WTC11 (cell line): ENCODE measurements at regions not wholly inside any gene's neighbourhood (a gene's known extent, or its start where the extent isn't known, plus 50 kb on each side); places are given as distances from the start of the nearest gene placed in this dataset.

ENCODE experiments used
- ATAC-seq: fragments of 200-7000 bp; cut with Tn5 transposase; 2 replicates; pipeline ENCODE4 v1.10.0; 2021; ENCODE audit warnings: mild to moderate bottlenecking, moderate library complexity
- CTCF ChIA-PET: fragments of 300-600 bp; sonication (Branson Sonifier 250); formaldehyde crosslinking; loops from one replicate; lab custom pipeline; 2021; ENCODE audit warnings: antibody characterized with exemption; lab: Charles Lee
- POLR2A ChIA-PET: fragments of 350-600 bp; sonication (Branson Sonifier 250); formaldehyde crosslinking; loops from one replicate; lab custom pipeline; 2021; ENCODE audit warnings: antibody characterized with exemption; lab: Charles Lee
- DNase-seq: peaks from one replicate; pipeline ENCODE4 v3.0.0; 2021; ENCODE audit warnings: low spot score
- H3K27ac Mint-ChIP-seq: 2 replicates; pipeline ENCODE4 v1.8.0; 2021; ENCODE audit warnings: mixed read lengths
- H3K27me3 Mint-ChIP-seq: 2 replicates; pipeline ENCODE4 v1.8.0; 2021; ENCODE audit warnings: low read depth, mild to moderate bottlenecking, moderate library complexity, mixed read lengths
- H3K36me3 Mint-ChIP-seq: 2 replicates; pipeline ENCODE4 v1.8.0; 2021; ENCODE audit warnings: mixed read lengths
- H3K4me1 Mint-ChIP-seq: 2 replicates; pipeline ENCODE4 v1.8.0; 2022; ENCODE audit warnings: mixed read lengths
- H3K4me3 Mint-ChIP-seq: 2 replicates; pipeline ENCODE4 v1.8.0; 2021; ENCODE audit warnings: mild to moderate bottlenecking, moderate library complexity, mixed read lengths
- H3K9me3 Mint-ChIP-seq: 2 replicates; pipeline ENCODE4 v1.8.0; 2021; ENCODE audit warnings: mixed read lengths
- CREM ChIP-seq: sonication (generic); formaldehyde crosslinking; IDR thresholded peaks from 2 replicates; pipeline ENCODE4 v1.8.1; 2022; ENCODE audit warnings: mild to moderate bottlenecking, missing genetic modification reagents, moderate library complexity
- EMX1 ChIP-seq: fragments of 250-450 bp; sonication (Bioruptor Pico); IDR thresholded peaks from 2 replicates; pipeline ENCODE4 v1.8.0; 2021; ENCODE audit warnings: mild to moderate bottlenecking
- FOXJ3 ChIP-seq: sonication (generic); formaldehyde crosslinking; IDR thresholded peaks from 2 replicates; pipeline ENCODE4 v1.9.0; 2021; ENCODE audit warnings: missing genetic modification reagents, mild to moderate bottlenecking, borderline replicate concordance
- GTF2I ChIP-seq: fragments of 250-450 bp; sonication (Bioruptor Pico); conservative IDR thresholded peaks from 2 replicates; pipeline ENCODE4 v1.4.0; 2021; ENCODE audit warnings: mild to moderate bottlenecking
- KAT7 ChIP-seq: sonication (generic); formaldehyde crosslinking; IDR thresholded peaks from 2 replicates; pipeline ENCODE4 v1.8.1; 2023; ENCODE audit warnings: missing genetic modification reagents, mild to moderate bottlenecking, borderline replicate concordance
- MYBL2 ChIP-seq: sonication (generic); formaldehyde crosslinking; IDR thresholded peaks from 2 replicates; pipeline ENCODE4 v1.8.1; 2023; ENCODE audit warnings: mild to moderate bottlenecking, moderate library complexity, missing genetic modification reagents
- NFE2L1 ChIP-seq: sonication (generic); formaldehyde crosslinking; IDR thresholded peaks from 2 replicates; pipeline ENCODE4 v1.8.1; 2023; ENCODE audit warnings: missing genetic modification reagents
- OVOL2 ChIP-seq: fragments of 250-450 bp; sonication (Bioruptor Pico); IDR thresholded peaks from 2 replicates; pipeline ENCODE4 v1.9.0; 2021; ENCODE audit warnings: mild to moderate bottlenecking, borderline replicate concordance
- TEAD1 ChIP-seq: sonication (generic); formaldehyde crosslinking; IDR thresholded peaks from 2 replicates; pipeline ENCODE4 v1.8.0; 2022; ENCODE audit warnings: mild to moderate bottlenecking, missing genetic modification reagents
- ZBTB21 ChIP-seq: sonication (generic); formaldehyde crosslinking; IDR thresholded peaks from 2 replicates; pipeline ENCODE4 v1.8.1; 2023; ENCODE audit warnings: mild to moderate bottlenecking, missing genetic modification reagents, borderline replicate concordance
- ZNF121 ChIP-seq: sonication (generic); formaldehyde crosslinking; IDR thresholded peaks from 2 replicates; pipeline ENCODE4 v1.8.0; 2023; ENCODE audit warnings: missing genetic modification reagents
- ZNF263 ChIP-seq: sonication (generic); formaldehyde crosslinking; IDR thresholded peaks from 2 replicates; pipeline ENCODE4 v1.8.1; 2022; ENCODE audit warnings: low read depth, mild to moderate bottlenecking, moderate library complexity, missing genetic modification reagents
- ZNF423 ChIP-seq: fragments of 250-450 bp; sonication (Bioruptor Pico); IDR thresholded peaks from 2 replicates; pipeline ENCODE4 v2.1.2; 2022; ENCODE audit warnings: mild to moderate bottlenecking, moderate library complexity
- TF ChIP-seq, protein P1 (sequence below): sonication (generic); formaldehyde crosslinking; IDR thresholded peaks from 2 replicates; pipeline ENCODE4 v1.8.1; 2023; ENCODE audit warnings: mild to moderate bottlenecking, missing genetic modification reagents, moderate library complexity
- TF ChIP-seq, protein P2 (sequence below): sonication (generic); formaldehyde crosslinking; IDR thresholded peaks from 2 replicates; pipeline ENCODE4 v1.8.1; 2023; ENCODE audit warnings: mild to moderate bottlenecking, moderate library complexity, missing genetic modification reagents
- TF ChIP-seq, protein P3 (sequence below): fragments of 250-450 bp; sonication (Bioruptor Pico); IDR thresholded peaks from 2 replicates; pipeline ENCODE4 v1.9.0; 2021; ENCODE audit warnings: mild to moderate bottlenecking
- TF ChIP-seq, protein P4 (sequence below): sonication (generic); formaldehyde crosslinking; IDR thresholded peaks from 2 replicates; pipeline ENCODE4 v1.8.0; 2022; ENCODE audit warnings: mild to moderate bottlenecking, missing genetic modification reagents
- TF ChIP-seq, protein P5 (sequence below): sonication (generic); formaldehyde crosslinking; conservative IDR thresholded peaks from 2 replicates; pipeline ENCODE4 v1.8.1; 2022; ENCODE audit warnings: mild to moderate bottlenecking, missing genetic modification reagents
- TF ChIP-seq, protein P6 (sequence below): sonication (generic); formaldehyde crosslinking; IDR thresholded peaks from 2 replicates; pipeline ENCODE4 v1.8.1; 2022; ENCODE audit warnings: low read depth, missing genetic modification reagents, borderline replicate concordance
- TF ChIP-seq, protein P7 (sequence below): sonication (generic); formaldehyde crosslinking; IDR thresholded peaks from 2 replicates; pipeline ENCODE4 v1.8.0; 2023; ENCODE audit warnings: missing genetic modification reagents, mild to moderate bottlenecking, borderline replicate concordance

DNA sequence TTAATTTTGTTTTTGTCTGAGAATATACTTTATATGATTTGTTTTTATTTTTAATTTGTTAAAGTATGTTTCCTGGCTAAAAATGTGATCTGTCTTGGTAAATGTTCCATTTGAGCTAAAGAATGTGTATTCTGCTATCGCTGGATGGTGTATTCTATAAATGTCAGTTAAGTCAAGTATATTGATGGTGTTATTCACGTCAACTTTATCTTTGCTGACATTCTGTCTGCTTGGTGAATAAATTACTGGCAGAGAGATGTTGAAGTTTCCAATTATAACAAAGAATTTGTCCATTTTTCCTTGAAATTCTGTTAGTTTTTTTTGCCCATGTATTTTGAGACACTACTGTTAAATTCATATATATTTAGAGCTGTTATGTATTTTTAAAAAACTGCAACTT lies 1131.8 kb upstream of the GJE1 start (continued):
- TF ChIP-seq, protein P1, sequence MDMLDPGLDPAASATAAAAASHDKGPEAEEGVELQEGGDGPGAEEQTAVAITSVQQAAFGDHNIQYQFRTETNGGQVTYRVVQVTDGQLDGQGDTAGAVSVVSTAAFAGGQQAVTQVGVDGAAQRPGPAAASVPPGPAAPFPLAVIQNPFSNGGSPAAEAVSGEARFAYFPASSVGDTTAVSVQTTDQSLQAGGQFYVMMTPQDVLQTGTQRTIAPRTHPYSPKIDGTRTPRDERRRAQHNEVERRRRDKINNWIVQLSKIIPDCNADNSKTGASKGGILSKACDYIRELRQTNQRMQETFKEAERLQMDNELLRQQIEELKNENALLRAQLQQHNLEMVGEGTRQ (CRISPR knock-in tag): no peak
- TF ChIP-seq, protein P2, sequence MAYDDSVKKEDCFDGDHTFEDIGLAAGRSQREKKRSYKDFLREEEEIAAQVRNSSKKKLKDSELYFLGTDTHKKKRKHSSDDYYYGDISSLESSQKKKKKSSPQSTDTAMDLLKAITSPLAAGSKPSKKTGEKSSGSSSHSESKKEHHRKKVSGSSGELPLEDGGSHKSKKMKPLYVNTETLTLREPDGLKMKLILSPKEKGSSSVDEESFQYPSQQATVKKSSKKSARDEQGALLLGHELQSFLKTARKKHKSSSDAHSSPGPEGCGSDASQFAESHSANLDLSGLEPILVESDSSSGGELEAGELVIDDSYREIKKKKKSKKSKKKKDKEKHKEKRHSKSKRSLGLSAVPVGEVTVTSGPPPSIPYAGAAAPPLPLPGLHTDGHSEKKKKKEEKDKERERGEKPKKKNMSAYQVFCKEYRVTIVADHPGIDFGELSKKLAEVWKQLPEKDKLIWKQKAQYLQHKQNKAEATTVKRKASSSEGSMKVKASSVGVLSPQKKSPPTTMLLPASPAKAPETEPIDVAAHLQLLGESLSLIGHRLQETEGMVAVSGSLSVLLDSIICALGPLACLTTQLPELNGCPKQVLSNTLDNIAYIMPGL: no peak
- TF ChIP-seq GTF2I (CRISPR knock-in tag): no peak

DNA sequence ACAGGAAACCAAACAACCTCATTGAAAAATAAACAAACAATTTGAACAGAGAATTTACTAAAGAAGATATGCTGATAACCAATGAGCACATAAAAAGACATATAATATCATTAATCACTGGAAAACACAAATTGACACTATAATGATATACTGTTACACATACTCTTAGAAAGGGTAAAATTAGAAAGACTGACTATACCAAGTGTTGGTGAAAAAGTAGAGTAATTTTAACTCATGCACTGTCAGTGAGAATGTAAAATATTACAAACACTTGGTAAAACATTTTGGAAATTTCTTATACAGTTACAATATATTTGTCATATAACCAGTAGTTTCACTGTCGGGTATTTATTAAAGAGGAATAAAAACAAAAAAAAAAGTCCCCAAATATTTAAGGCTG lies 1139.2 kb upstream of the GJE1 start:
- DNase-seq: no peak
- Mint-ChIP-seq H3K36me3 (peaks cover 5% of the 10 kb centered on the region), H3K9me3 (peaks cover 29% of the 10 kb centered on the region)
- TF ChIP-seq, protein P3, sequence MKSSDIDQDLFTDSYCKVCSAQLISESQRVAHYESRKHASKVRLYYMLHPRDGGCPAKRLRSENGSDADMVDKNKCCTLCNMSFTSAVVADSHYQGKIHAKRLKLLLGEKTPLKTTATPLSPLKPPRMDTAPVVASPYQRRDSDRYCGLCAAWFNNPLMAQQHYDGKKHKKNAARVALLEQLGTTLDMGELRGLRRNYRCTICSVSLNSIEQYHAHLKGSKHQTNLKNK (CRISPR knock-in tag): no peak
- TF ChIP-seq ZNF423 (CRISPR knock-in tag) (no peak), OVOL2 (CRISPR knock-in tag) (no peak), ZNF263 (CRISPR knock-in tag) (no peak)
- TF ChIP-seq, protein P4, sequence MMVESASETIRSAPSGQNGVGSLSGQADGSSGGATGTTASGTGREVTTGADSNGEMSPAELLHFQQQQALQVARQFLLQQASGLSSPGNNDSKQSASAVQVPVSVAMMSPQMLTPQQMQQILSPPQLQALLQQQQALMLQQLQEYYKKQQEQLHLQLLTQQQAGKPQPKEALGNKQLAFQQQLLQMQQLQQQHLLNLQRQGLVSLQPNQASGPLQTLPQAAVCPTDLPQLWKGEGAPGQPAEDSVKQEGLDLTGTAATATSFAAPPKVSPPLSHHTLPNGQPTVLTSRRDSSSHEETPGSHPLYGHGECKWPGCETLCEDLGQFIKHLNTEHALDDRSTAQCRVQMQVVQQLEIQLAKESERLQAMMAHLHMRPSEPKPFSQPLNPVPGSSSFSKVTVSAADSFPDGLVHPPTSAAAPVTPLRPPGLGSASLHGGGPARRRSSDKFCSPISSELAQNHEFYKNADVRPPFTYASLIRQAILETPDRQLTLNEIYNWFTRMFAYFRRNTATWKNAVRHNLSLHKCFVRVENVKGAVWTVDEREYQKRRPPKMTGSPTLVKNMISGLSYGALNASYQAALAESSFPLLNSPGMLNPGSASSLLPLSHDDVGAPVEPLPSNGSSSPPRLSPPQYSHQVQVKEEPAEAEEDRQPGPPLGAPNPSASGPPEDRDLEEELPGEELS (CRISPR knock-in tag): no peak
- TF ChIP-seq, all 79 proteins: peak for 0
- ChIA-PET POLR2A (no interaction called here), CTCF (no interaction called here)
- Mint-ChIP-seq H3K27me3 (no peaks in the 10 kb centered on the region), H3K4me1 (no peaks in the 10 kb centered on the region), H3K4me3 (no peak overlapping the region), H3K27ac (no peak overlapping the region)
- no peak for ATAC-seq

DNA sequence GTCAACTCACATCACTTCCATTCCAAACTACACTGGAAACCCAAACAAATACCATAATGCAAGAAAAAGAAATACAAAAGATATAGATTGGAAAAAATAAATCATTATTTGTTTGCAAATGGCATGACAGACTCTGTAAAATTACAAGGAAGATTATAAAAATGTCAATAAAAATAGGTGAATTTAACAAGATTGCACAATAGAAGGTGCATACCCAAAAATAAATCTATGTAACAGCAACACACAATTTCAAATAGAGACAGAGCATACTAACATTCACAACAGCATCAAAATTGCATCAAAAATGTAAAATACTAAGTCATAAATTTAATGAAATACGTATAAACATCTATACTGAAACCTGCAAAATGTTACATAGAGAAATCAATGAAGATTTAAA lies 1140.0 kb upstream of the GJE1 start:
- Mint-ChIP-seq H3K9me3 (peaks cover 29% of the 10 kb centered on the region), H3K4me3 (no peak overlapping the region), H3K27ac (no peak overlapping the region), H3K27me3 (no peaks in the 10 kb centered on the region), H3K36me3 (peaks cover 5% of the 10 kb centered on the region), H3K4me1 (no peaks in the 10 kb centered on the region)
- ATAC-seq (no peak), DNase-seq (no peak)
- POLR2A ChIA-PET: no interaction called here
- CTCF ChIA-PET: no interaction called here
- TF ChIP-seq ZNF121 (CRISPR knock-in tag) (no peak), TEAD1 (CRISPR knock-in tag) (no peak), KAT7 (CRISPR knock-in tag) (no peak)
- TF ChIP-seq, protein P5, sequence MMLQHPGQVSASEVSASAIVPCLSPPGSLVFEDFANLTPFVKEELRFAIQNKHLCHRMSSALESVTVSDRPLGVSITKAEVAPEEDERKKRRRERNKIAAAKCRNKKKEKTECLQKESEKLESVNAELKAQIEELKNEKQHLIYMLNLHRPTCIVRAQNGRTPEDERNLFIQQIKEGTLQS: no peak

DNA sequence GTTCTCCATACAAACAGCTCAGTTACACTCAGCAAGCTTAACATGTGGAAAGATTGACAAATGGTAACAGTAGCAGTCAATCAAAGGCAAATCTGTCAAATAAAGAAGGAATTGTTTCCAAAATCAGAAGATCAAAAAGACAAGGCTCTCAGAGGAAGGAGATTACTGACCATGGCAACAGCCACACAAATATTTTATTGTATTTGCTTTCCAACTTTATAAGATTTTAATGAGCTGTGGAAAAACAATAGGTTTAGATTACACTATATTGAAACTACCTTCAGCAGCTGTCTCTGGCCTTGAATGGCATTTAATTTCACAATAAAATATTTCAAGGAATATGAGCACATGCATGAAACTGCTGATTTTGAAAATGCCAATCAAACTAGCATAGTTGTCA lies 1143.9 kb upstream of the GJE1 start:
- POLR2A ChIA-PET: no interaction called here
- Mint-ChIP-seq H3K4me1 (no peaks in the 10 kb centered on the region), H3K4me3 (no peak overlapping the region), H3K27me3 (no peaks in the 10 kb centered on the region), H3K27ac (no peak overlapping the region), H3K36me3 (peaks cover 5% of the 10 kb centered on the region), H3K9me3 (peaks cover 23% of the 10 kb centered on the region)
- CTCF ChIA-PET: interaction anchor here (0.7 kb wide), 1 partner anchor 8 kb away, joined by 3 read pairs; no protein-coding TSS in a partner anchor
- no peak for ATAC-seq
- DNase-seq: no peak
- no peak for TF ChIP-seq EMX1 (CRISPR knock-in tag)
- no peak for TF ChIP-seq MYBL2 (CRISPR knock-in tag)
- no peak for TF ChIP-seq ZBTB21 (CRISPR knock-in tag)
- TF ChIP-seq, protein P6, sequence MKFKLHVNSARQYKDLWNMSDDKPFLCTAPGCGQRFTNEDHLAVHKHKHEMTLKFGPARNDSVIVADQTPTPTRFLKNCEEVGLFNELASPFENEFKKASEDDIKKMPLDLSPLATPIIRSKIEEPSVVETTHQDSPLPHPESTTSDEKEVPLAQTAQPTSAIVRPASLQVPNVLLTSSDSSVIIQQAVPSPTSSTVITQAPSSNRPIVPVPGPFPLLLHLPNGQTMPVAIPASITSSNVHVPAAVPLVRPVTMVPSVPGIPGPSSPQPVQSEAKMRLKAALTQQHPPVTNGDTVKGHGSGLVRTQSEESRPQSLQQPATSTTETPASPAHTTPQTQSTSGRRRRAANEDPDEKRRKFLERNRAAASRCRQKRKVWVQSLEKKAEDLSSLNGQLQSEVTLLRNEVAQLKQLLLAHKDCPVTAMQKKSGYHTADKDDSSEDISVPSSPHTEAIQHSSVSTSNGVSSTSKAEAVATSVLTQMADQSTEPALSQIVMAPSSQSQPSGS (CRISPR knock-in tag): no peak
- no peak for TF ChIP-seq NFE2L1 (CRISPR knock-in tag)
- TF ChIP-seq CREM (CRISPR knock-in tag): no peak
- TF ChIP-seq, protein P7, sequence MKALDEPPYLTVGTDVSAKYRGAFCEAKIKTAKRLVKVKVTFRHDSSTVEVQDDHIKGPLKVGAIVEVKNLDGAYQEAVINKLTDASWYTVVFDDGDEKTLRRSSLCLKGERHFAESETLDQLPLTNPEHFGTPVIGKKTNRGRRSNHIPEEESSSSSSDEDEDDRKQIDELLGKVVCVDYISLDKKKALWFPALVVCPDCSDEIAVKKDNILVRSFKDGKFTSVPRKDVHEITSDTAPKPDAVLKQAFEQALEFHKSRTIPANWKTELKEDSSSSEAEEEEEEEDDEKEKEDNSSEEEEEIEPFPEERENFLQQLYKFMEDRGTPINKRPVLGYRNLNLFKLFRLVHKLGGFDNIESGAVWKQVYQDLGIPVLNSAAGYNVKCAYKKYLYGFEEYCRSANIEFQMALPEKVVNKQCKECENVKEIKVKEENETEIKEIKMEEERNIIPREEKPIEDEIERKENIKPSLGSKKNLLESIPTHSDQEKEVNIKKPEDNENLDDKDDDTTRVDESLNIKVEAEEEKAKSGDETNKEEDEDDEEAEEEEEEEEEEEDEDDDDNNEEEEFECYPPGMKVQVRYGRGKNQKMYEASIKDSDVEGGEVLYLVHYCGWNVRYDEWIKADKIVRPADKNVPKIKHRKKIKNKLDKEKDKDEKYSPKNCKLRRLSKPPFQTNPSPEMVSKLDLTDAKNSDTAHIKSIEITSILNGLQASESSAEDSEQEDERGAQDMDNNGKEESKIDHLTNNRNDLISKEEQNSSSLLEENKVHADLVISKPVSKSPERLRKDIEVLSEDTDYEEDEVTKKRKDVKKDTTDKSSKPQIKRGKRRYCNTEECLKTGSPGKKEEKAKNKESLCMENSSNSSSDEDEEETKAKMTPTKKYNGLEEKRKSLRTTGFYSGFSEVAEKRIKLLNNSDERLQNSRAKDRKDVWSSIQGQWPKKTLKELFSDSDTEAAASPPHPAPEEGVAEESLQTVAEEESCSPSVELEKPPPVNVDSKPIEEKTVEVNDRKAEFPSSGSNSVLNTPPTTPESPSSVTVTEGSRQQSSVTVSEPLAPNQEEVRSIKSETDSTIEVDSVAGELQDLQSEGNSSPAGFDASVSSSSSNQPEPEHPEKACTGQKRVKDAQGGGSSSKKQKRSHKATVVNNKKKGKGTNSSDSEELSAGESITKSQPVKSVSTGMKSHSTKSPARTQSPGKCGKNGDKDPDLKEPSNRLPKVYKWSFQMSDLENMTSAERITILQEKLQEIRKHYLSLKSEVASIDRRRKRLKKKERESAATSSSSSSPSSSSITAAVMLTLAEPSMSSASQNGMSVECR (CRISPR knock-in tag): no peak
- no peak for TF ChIP-seq FOXJ3 (CRISPR knock-in tag)
